Neuronal stem cell (in vitro differentiated cells): ENCODE measurements at regions not wholly inside any gene's neighbourhood (a gene's known extent, or its start where the extent isn't known, plus 50 kb on each side); places are given as distances from the start of the nearest gene placed in this dataset.
A peak's percentile ranks its signal among the peaks of the same experiment; 100 is the strongest.

Source experiments
- DNase-seq: peaks from one replicate; pipeline ENCODE4 v3.0.0-alpha.2; 2013; ENCODE audit warnings: low spot score
- H2AFZ ChIP-seq: one replicate; pipeline ENCODE4 v1.6.1; 2013; ENCODE audit warnings: mild to moderate bottlenecking, low read length, inconsistent platforms
- H2AK5ac ChIP-seq: 2 replicates; pipeline ENCODE4 v1.6.1; 2013; ENCODE audit warnings: low read depth, mild to moderate bottlenecking, inconsistent platforms, low read length, moderate library complexity, mixed read lengths
- H2BK120ac ChIP-seq: 2 replicates; pipeline ENCODE4 v1.6.1; 2013; ENCODE audit warnings: low read depth, mild to moderate bottlenecking, inconsistent platforms, low read length, moderate library complexity, mixed read lengths
- H2BK12ac ChIP-seq: one replicate; pipeline ENCODE4 v1.6.1; 2013; ENCODE audit warnings: low read length, inconsistent platforms
- H2BK15ac ChIP-seq: 2 replicates; pipeline ENCODE4 v1.6.1; 2013; ENCODE audit warnings: mild to moderate bottlenecking, low read length, inconsistent platforms, mixed read lengths
- H2BK5ac ChIP-seq: one replicate; pipeline ENCODE4 v1.6.1; 2013; ENCODE audit warnings: inconsistent platforms, mild to moderate bottlenecking, low read length, moderate library complexity
- H3K14ac ChIP-seq: one replicate; pipeline ENCODE4 v1.6.1; 2013; ENCODE audit warnings: low read length, inconsistent platforms
- H3K18ac ChIP-seq: 2 replicates; pipeline ENCODE4 v1.6.1; 2013; ENCODE audit warnings: low read length, inconsistent platforms
- H3K23ac ChIP-seq: 2 replicates; pipeline ENCODE4 v1.6.1; 2013; ENCODE audit warnings: low read depth, mild to moderate bottlenecking, mixed read lengths, low read length, inconsistent platforms; ENCODE audit not compliant: poor library complexity
- H3K27ac ChIP-seq: replicated peaks from 3 replicates; pipeline ENCODE4 v1.5.1; 2013; ENCODE audit warnings: low read length, inconsistent platforms
- H3K27me3 ChIP-seq, 3 experiments: 2 replicates each; pipeline ENCODE4 v1.6.1; 2013; ENCODE audit warnings: low read length in 3 of 3, mild to moderate bottlenecking in 2 of 3, inconsistent platforms in 1 of 3, low read depth in 1 of 3, mixed read lengths in 1 of 3, moderate library complexity in 1 of 3; ENCODE audit not compliant: control insufficient read depth in 3 of 3, insufficient read depth in 3 of 3
- H3K36me3 ChIP-seq, 2 donors: replicated peaks in 1 of 2; 2 replicates each; pipeline ENCODE4 v1.6.1; 2013; ENCODE audit warnings: low read length in 2 of 2; ENCODE audit not compliant: control insufficient read depth in 2 of 2, insufficient read depth in 2 of 2
- H3K4ac ChIP-seq: 2 replicates; pipeline ENCODE4 v1.6.1; 2013; ENCODE audit warnings: inconsistent platforms, mild to moderate bottlenecking, low read length, moderate library complexity
- H3K4me1 ChIP-seq, 2 donors: 1 replicate in 1 of 2; 2 replicates in 1 of 2; pipeline ENCODE4 v1.6.1; 2013; ENCODE audit warnings: low read length in 2 of 2, low read depth in 1 of 2; ENCODE audit not compliant: control insufficient read depth in 2 of 2, insufficient read depth in 1 of 2
- H3K4me2 ChIP-seq: one replicate; pipeline ENCODE4 v1.6.1; 2013; ENCODE audit warnings: mild to moderate bottlenecking, low read length, inconsistent platforms; ENCODE audit not compliant: insufficient read depth, poor library complexity, severe bottlenecking
- H3K4me3 ChIP-seq, 2 donors: 2 replicates each; pipeline ENCODE4 v1.5.1; 2013; ENCODE audit warnings: low read length in 2 of 2, mild to moderate bottlenecking in 2 of 2, inconsistent platforms in 1 of 2, moderate library complexity in 1 of 2
- H3K79me1 ChIP-seq: one replicate; pipeline ENCODE4 v1.6.1; 2013; ENCODE audit warnings: low read depth, mild to moderate bottlenecking, inconsistent platforms, low read length, moderate library complexity
- H3K9ac ChIP-seq: one replicate; pipeline ENCODE4 v1.6.1; 2013; ENCODE audit warnings: mild to moderate bottlenecking, low read depth, low read length, inconsistent platforms; ENCODE audit not compliant: poor library complexity
- H3K9me3 ChIP-seq, 2 donors: replicated peaks in 1 of 2; 2 replicates each; pipeline versions ENCODE3 to v1.6.1; 2013; ENCODE audit warnings: low read length in 2 of 2, mild to moderate bottlenecking in 2 of 2, inconsistent platforms in 1 of 2, low read depth in 1 of 2, mixed read lengths in 1 of 2, moderate library complexity in 1 of 2; ENCODE audit not compliant: control insufficient read depth in 2 of 2, insufficient read depth in 1 of 2
- H4K8ac ChIP-seq: one replicate; pipeline ENCODE4 v1.6.1; 2013; ENCODE audit warnings: low read depth, mild to moderate bottlenecking, inconsistent platforms, low read length, moderate library complexity
- H4K91ac ChIP-seq: one replicate; pipeline ENCODE4 v1.6.1; 2013; ENCODE audit warnings: low read length, low read depth, mild to moderate bottlenecking, inconsistent platforms; ENCODE audit not compliant: poor library complexity
- WGBS, 2 donors: extraction: QIAGEN DNeasy Blood & Tissue Kit; methylation state at CpG; one replicate each; pipeline ENCODE4 v1.1.7; 2013; ENCODE audit warnings: missing lambda C conversion rate in 2 of 2, mixed read lengths in 1 of 2; ENCODE audit not compliant: insufficient read length in 2 of 2, insufficient replicate concordance in 1 of 2; ENCODE audit errors: extremely low coverage in 2 of 2; 5-methylcytosine and 5-hydroxymethylcytosine counted together

DNA sequence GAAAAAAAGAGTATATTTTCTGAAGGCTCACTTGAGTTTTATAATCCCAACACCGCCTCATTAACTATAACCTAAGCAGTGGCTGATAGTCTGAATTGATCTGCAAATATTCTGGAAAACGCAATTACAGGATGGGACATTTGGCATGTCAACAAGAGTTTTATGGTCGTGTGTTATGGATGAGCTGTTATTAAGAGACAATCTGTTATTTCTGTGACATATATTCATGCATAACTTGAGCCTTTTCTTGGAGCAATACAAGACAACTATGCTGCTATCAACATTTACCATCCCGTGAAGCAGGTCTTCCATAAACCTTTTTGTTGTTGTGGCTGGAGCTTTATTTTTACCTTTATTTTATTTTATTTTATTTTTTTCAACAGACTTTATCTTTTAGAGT, 164.4 kb downstream of the SCG2 start:
- H3K27me3 ChIP-seq = no peaks in the 10 kb centered on the region
- peaks cover 0 to under 1% of the 10 kb centered on the region in 2 donors for H3K4me1 ChIP-seq
- no peak overlapping the region for H3K23ac ChIP-seq
- no peaks in the 10 kb centered on the region for H3K79me1 ChIP-seq
- no peak overlapping the region for H2AFZ ChIP-seq
- H3K4me2 ChIP-seq = no peak overlapping the region
- no peaks in the 10 kb centered on the region for H3K9me3 ChIP-seq
- no peak overlapping the region for H3K27ac ChIP-seq
- no peak overlapping the region for H2BK5ac ChIP-seq
- no peak overlapping the region for H2AK5ac ChIP-seq
- no peak overlapping the region for H2BK15ac ChIP-seq
- WGBS, 2 donors = no CpG with 5 or more reads among the region's 4 CpGs
- no peak overlapping the region for H2BK12ac ChIP-seq
- H2BK120ac ChIP-seq = no peak overlapping the region
- H3K18ac ChIP-seq = no peak overlapping the region
- no peak overlapping the region for H3K4me3 ChIP-seq
- H3K9ac ChIP-seq = no peak overlapping the region
- H4K8ac ChIP-seq = no peak overlapping the region
- no peak overlapping the region for H4K91ac ChIP-seq
- no peaks in the 10 kb centered on the region for H3K36me3 ChIP-seq
- no peak for DNase-seq
- H3K14ac ChIP-seq = no peak overlapping the region
- H3K4ac ChIP-seq = no peak overlapping the region

DNA sequence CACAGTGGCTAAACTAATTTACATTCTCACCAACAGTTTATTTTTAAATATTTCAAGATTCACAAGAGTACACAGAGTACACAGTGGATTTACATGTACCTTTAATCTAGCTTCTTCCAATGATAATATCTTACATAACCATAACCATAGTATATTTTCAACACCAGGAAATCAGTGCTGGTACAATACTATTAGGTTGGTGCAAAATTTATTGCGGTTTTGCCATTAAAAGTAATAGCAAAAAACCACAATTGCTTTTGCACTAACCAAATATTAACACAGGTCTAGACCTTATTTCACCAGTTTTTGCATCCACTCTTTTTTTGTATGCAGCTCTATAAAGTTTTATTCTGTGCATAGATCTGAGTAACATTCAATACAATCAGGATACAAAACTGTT, 163.0 kb downstream of the SCG2 start:
- Histone ChIP-seq H3K9me3 (no peaks in the 10 kb centered on the region), H2AFZ (no peak overlapping the region), H3K4ac (no peak overlapping the region), H2BK120ac (no peak overlapping the region), H3K79me1 (no peaks in the 10 kb centered on the region), H3K27me3 (no peaks in the 10 kb centered on the region), H3K18ac (no peak overlapping the region), H3K27ac (no peak overlapping the region), H3K4me2 (no peak overlapping the region), H3K9ac (no peak overlapping the region), H2BK5ac (no peak overlapping the region), H2BK15ac (no peak overlapping the region), H3K23ac (no peak overlapping the region), H3K36me3 (no peaks in the 10 kb centered on the region), H4K91ac (no peak overlapping the region), H3K14ac (no peak overlapping the region), H4K8ac (no peak overlapping the region), H3K4me3 (no peak overlapping the region), H2AK5ac (no peak overlapping the region), H3K4me1 (peaks cover 3 to 4% of the 10 kb centered on the region in 2 donors), H2BK12ac (no peak overlapping the region)
- no peak for DNase-seq
- no CpG with 5 or more reads among the region's 1 CpG for WGBS, 2 donors

DNA sequence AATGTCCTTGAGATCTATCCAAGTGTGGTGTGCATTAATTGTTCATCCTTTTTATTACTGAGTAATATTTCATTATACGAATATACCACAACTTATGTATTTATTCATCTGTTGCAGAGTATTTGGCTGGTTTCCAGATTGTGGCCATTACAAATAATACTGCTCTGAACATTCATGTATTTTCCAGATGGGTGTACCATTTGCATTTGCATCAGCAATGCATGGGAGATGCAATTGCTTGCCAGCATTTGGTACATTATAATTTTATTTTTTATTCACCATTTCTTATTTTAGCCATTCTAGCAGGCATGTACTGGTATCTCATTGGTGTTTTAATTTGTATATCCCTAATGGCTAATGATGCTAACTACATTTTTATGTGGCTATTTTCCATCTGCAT, 162.4 kb downstream of the SCG2 start:
- H2BK15ac ChIP-seq = no peak overlapping the region
- H2BK120ac ChIP-seq = no peak overlapping the region
- H3K14ac ChIP-seq = no peak overlapping the region
- H3K18ac ChIP-seq = no peak overlapping the region
- H3K4me2 ChIP-seq = no peak overlapping the region
- H3K9me3 ChIP-seq = no peaks in the 10 kb centered on the region
- H4K8ac ChIP-seq = no peak overlapping the region
- no peaks in the 10 kb centered on the region for H3K79me1 ChIP-seq
- no CpG with 5 or more reads among the region's 1 CpG for whole genome bisulfite sequencing, 2 donors
- no peak for DNase-seq
- H2BK5ac ChIP-seq = no peak overlapping the region
- H3K9ac ChIP-seq = no peak overlapping the region
- H3K27ac ChIP-seq = no peak overlapping the region
- no peak overlapping the region for H2BK12ac ChIP-seq
- no peaks in the 10 kb centered on the region for H3K36me3 ChIP-seq
- no peak overlapping the region for H3K4me3 ChIP-seq
- no peaks in the 10 kb centered on the region for H3K27me3 ChIP-seq
- no peak overlapping the region for H2AK5ac ChIP-seq
- H3K23ac ChIP-seq = no peak overlapping the region
- H3K4ac ChIP-seq = no peak overlapping the region
- no peak overlapping the region for H4K91ac ChIP-seq
- H3K4me1 ChIP-seq = peaks cover 3 to 4% of the 10 kb centered on the region in 2 donors
- H2AFZ ChIP-seq = no peak overlapping the region

DNA sequence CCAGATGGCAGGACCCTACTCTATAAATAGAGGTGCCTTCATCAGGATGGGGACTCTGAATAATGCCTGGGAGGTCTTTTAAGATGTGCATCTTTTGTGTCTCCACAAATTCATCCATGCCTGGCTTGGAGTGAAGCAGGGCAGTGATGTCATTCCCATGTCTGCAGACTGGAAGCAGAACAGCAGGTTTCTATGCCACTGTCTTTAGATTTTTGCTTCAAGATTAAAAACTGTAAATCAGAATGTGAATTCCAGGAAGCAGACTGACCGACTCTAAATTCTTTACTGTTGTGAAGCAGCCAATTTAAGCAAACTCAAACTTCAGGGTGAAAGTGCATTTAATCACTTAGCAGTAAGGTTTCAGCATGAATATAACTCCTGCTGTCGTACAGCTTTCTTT, 159.3 kb downstream of the SCG2 start:
- Histone ChIP-seq H4K8ac (no peak overlapping the region), H3K4ac (no peak overlapping the region), H3K27me3 (no peaks in the 10 kb centered on the region), H3K4me2 (no peak overlapping the region), H2BK120ac (no peak overlapping the region), H2BK12ac (no peak overlapping the region), H3K79me1 (no peaks in the 10 kb centered on the region), H2AK5ac (no peak overlapping the region), H3K9me3 (no peaks in the 10 kb centered on the region), H2BK15ac (no peak overlapping the region), H3K4me1 (peaks cover 3 to 4% of the 10 kb centered on the region in 2 donors), H2BK5ac (no peak overlapping the region), H3K18ac (no peak overlapping the region), H3K4me3 (no peak overlapping the region), H3K14ac (no peak overlapping the region), H3K27ac (no peak overlapping the region), H4K91ac (no peak overlapping the region), H3K36me3 (no peaks in the 10 kb centered on the region), H2AFZ (peak overlapping the region; percentile 32), H3K23ac (no peak overlapping the region), H3K9ac (no peak overlapping the region)
- no CpG with 5 or more reads among the region's 2 CpGs for WGBS, 2 donors
- no peak for DNase-seq
